Activated naive CD8-positive, alpha-beta T cell treated with anti-CD3 and anti-CD28 coated beads for 36 hours (primary cell): ENCODE measurements at regions not wholly inside any gene's neighbourhood (a gene's known extent, or its start where the extent isn't known, plus 50 kb on each side); places are given as distances from the start of the nearest gene placed in this dataset.

ENCODE experiments used
- DNase-seq: peaks from one replicate; pipeline ENCODE4 v3.0.0; 2021
- H3K27ac Mint-ChIP-seq: one replicate; pipeline ENCODE4 v1.8.0; 2022; ENCODE audit warnings: mild to moderate bottlenecking, moderate library complexity, mixed read lengths
- H3K27me3 Mint-ChIP-seq: one replicate; pipeline ENCODE4 v1.8.0; 2022; ENCODE audit warnings: mild to moderate bottlenecking, mixed read lengths
- H3K36me3 Mint-ChIP-seq: one replicate; pipeline ENCODE4 v1.8.0; 2021; ENCODE audit warnings: mild to moderate bottlenecking, mixed read lengths
- H3K4me1 Mint-ChIP-seq: one replicate; pipeline ENCODE4 v1.8.0; 2021; ENCODE audit warnings: mixed read lengths
- H3K4me3 Mint-ChIP-seq: one replicate; pipeline ENCODE4 v1.8.0; 2022; ENCODE audit warnings: mild to moderate bottlenecking, moderate library complexity, mixed read lengths
- H3K9me3 Mint-ChIP-seq: one replicate; pipeline ENCODE4 v1.8.0; 2022; ENCODE audit warnings: mixed read lengths

- Mint-ChIP-seq H3K27me3 (peaks cover 27% of the 10 kb centered on the region), H3K36me3 (no peaks in the 10 kb centered on the region), H3K27ac (no peak overlapping the region)
Observed at GRCh38 chr14:88995437-88996198, 171.2 kb downstream of the TTC8 start.

GRCh38 chr14:88998027-88998426 is 173.6 kb downstream of the TTC8 start:
- DNase-seq = no peak
- Mint-ChIP-seq H3K27me3 (peaks cover 20% of the 10 kb centered on the region), H3K4me3 (no peak overlapping the region), H3K9me3 (no peaks in the 10 kb centered on the region), H3K36me3 (no peaks in the 10 kb centered on the region), H3K4me1 (no peaks in the 10 kb centered on the region), H3K27ac (no peak overlapping the region)

More at GRCh38 chr14:88995437-88996198, 171.2 kb downstream of the TTC8 start:
- DNase-seq = no peak
- Mint-ChIP-seq H3K9me3 (no peaks in the 10 kb centered on the region), H3K4me1 (no peaks in the 10 kb centered on the region), H3K4me3 (no peak overlapping the region)

- Mint-ChIP-seq H3K36me3 (no peaks in the 10 kb centered on the region), H3K9me3 (no peaks in the 10 kb centered on the region), H3K27me3 (peaks cover 15% of the 10 kb centered on the region), H3K4me3 (no peak overlapping the region), H3K4me1 (no peaks in the 10 kb centered on the region), H3K27ac (no peak overlapping the region)
- DNase-seq = no peak
Observed at GRCh38 chr14:88999137-88999536, 174.7 kb downstream of the TTC8 start.

GRCh38 chr14:89000007-89000942 is 175.8 kb downstream of the TTC8 start:
- H3K27me3 Mint-ChIP-seq = peaks cover 15% of the 10 kb centered on the region
- peak; percentile 25 for DNase-seq
- H3K27ac Mint-ChIP-seq = no peak overlapping the region
- no peak overlapping the region for H3K4me3 Mint-ChIP-seq
- no peaks in the 10 kb centered on the region for H3K36me3 Mint-ChIP-seq
- no peaks in the 10 kb centered on the region for H3K4me1 Mint-ChIP-seq
- H3K9me3 Mint-ChIP-seq = peaks cover 8% of the 10 kb centered on the region

- no peaks in the 10 kb centered on the region for H3K4me1 Mint-ChIP-seq
- peaks cover 1% of the 10 kb centered on the region for H3K36me3 Mint-ChIP-seq
- no peak overlapping the region for H3K27ac Mint-ChIP-seq
- H3K9me3 Mint-ChIP-seq = peaks cover 10% of the 10 kb centered on the region
- H3K4me3 Mint-ChIP-seq = no peak overlapping the region
- peaks cover under 1% of the 10 kb centered on the region for H3K27me3 Mint-ChIP-seq
- DNase-seq = no peak
Observed at GRCh38 chr14:89004166-89004565, 179.7 kb downstream of the TTC8 start.

GRCh38 chr14:89007906-89008305 is 183.5 kb downstream of the TTC8 start:
- no peak for DNase-seq
- Mint-ChIP-seq H3K4me3 (no peak overlapping the region), H3K36me3 (peaks cover 1% of the 10 kb centered on the region)

GRCh38 chr14:89011355-89012281 is 187.2 kb downstream of the TTC8 start:
- Mint-ChIP-seq H3K27ac (no peak overlapping the region), H3K4me3 (no peak overlapping the region), H3K4me1 (no peaks in the 10 kb centered on the region), H3K27me3 (peaks cover 22% of the 10 kb centered on the region), H3K9me3 (no peaks in the 10 kb centered on the region), H3K36me3 (no peaks in the 10 kb centered on the region)
- no peak for DNase-seq

More at GRCh38 chr14:89007906-89008305, 183.5 kb downstream of the TTC8 start:
- H3K4me1 Mint-ChIP-seq = no peaks in the 10 kb centered on the region
- peaks cover 10% of the 10 kb centered on the region for H3K9me3 Mint-ChIP-seq
- H3K27me3 Mint-ChIP-seq = peaks cover 4% of the 10 kb centered on the region
- H3K27ac Mint-ChIP-seq = no peak overlapping the region

GRCh38 chr14:89012282-89013097 is 188.0 kb downstream of the TTC8 start:
- no peaks in the 10 kb centered on the region for H3K9me3 Mint-ChIP-seq
- H3K4me3 Mint-ChIP-seq = no peak overlapping the region
- H3K27me3 Mint-ChIP-seq = peaks cover 22% of the 10 kb centered on the region

GRCh38 chr14:89013098-89013504 is 188.7 kb downstream of the TTC8 start:
- Mint-ChIP-seq H3K36me3 (no peaks in the 10 kb centered on the region), H3K4me1 (no peaks in the 10 kb centered on the region), H3K27me3 (peaks cover 22% of the 10 kb centered on the region), H3K27ac (no peak overlapping the region), H3K4me3 (no peak overlapping the region), H3K9me3 (no peaks in the 10 kb centered on the region)
- peak; percentile 14 for DNase-seq

More at GRCh38 chr14:89012282-89013097, 188.0 kb downstream of the TTC8 start:
- H3K4me1 Mint-ChIP-seq = no peaks in the 10 kb centered on the region
- no peak overlapping the region for H3K27ac Mint-ChIP-seq
- no peak for DNase-seq
- H3K36me3 Mint-ChIP-seq = no peaks in the 10 kb centered on the region

- Mint-ChIP-seq H3K27me3 (peaks cover 24% of the 10 kb centered on the region), H3K4me3 (no peak overlapping the region), H3K36me3 (no peaks in the 10 kb centered on the region), H3K27ac (no peak overlapping the region), H3K9me3 (no peaks in the 10 kb centered on the region), H3K4me1 (no peaks in the 10 kb centered on the region)
- DNase-seq = no peak
Observed at GRCh38 chr14:89013698-89014568, 189.5 kb downstream of the TTC8 start.

- Mint-ChIP-seq H3K27me3 (peaks cover 25% of the 10 kb centered on the region), H3K4me1 (no peaks in the 10 kb centered on the region), H3K27ac (no peak overlapping the region), H3K9me3 (no peaks in the 10 kb centered on the region), H3K36me3 (no peaks in the 10 kb centered on the region), H3K4me3 (no peak overlapping the region)
- no peak for DNase-seq
Observed at GRCh38 chr14:89014569-89014850, 190.1 kb downstream of the TTC8 start.

- DNase-seq = no peak
- Mint-ChIP-seq H3K27me3 (peaks cover 25% of the 10 kb centered on the region), H3K4me1 (no peaks in the 10 kb centered on the region), H3K9me3 (no peaks in the 10 kb centered on the region), H3K4me3 (no peak overlapping the region), H3K36me3 (no peaks in the 10 kb centered on the region), H3K27ac (no peak overlapping the region)
Observed at GRCh38 chr14:89015016-89015415, 190.6 kb downstream of the TTC8 start.

- H3K4me3 Mint-ChIP-seq = no peak overlapping the region
- H3K9me3 Mint-ChIP-seq = no peaks in the 10 kb centered on the region
- H3K4me1 Mint-ChIP-seq = no peaks in the 10 kb centered on the region
- no peak overlapping the region for H3K27ac Mint-ChIP-seq
- peaks cover 39% of the 10 kb centered on the region for H3K27me3 Mint-ChIP-seq
- H3K36me3 Mint-ChIP-seq = no peaks in the 10 kb centered on the region
- DNase-seq = no peak
Observed at GRCh38 chr14:89017417-89017816, 193.0 kb downstream of the TTC8 start.
